Stomach (tissue), 8 donors: ENCODE measurements at regions not wholly inside any gene's neighbourhood (a gene's known extent, or its start where the extent isn't known, plus 50 kb on each side); places are given as distances from the start of the nearest gene placed in this dataset.

Source experiments
- DNase-seq, 2 donors: peaks; one replicate each; pipeline versions ENCODE4 v3.0.0 to v3.0.0-alpha.2; 2013 to 2019
- H3K27ac ChIP-seq, 5 donors: fragments of 200-600 bp in 4 of 5; sonication (generic) in 4 of 5; one replicate each; pipeline ENCODE4 v1.5.1; 2013 to 2019; ENCODE audit warnings: mild to moderate bottlenecking in 1 of 5, moderate library complexity in 1 of 5
- H3K27me3 ChIP-seq, 3 donors: fragments of 200-600 bp; sonication (generic); one replicate each; pipeline ENCODE4 v1.5.1; 2017 to 2019; ENCODE audit warnings: mixed run types in 1 of 3
- H3K36me3 ChIP-seq, 4 donors: fragments of 200-600 bp; sonication (generic); 1 replicate in 3 of 4; 2 replicates in 1 of 4; pipeline ENCODE4 v1.5.1; 2016 to 2019
- H3K4me1 ChIP-seq, 4 donors: fragments of 200-600 bp; sonication (generic); one replicate each; pipeline ENCODE4 v1.5.1; 2016 to 2019
- H3K4me3 ChIP-seq, 4 donors: fragments of 200-600 bp; sonication (generic) in 3 of 4; one replicate each; pipeline ENCODE4 v1.5.1; 2016 to 2019; ENCODE audit warnings: mild to moderate bottlenecking in 1 of 4
- H3K9me3 ChIP-seq, 4 donors: fragments of 200-600 bp; sonication (generic); one replicate each; pipeline ENCODE4 v1.5.1; 2016 to 2019
- EP300 ChIP-seq: sonication (generic); formaldehyde crosslinking; IDR thresholded peaks from one replicate; pipeline ENCODE4 v1.6.1; 2017; ENCODE audit warnings: antibody characterized with exemption
- POLR2A ChIP-seq, 4 donors: fragments of 450-650 bp; IDR thresholded peaks; one replicate each; pipeline ENCODE4 v1.6.1; 2016; ENCODE audit warnings: antibody characterized with exemption in 4 of 4, control low read depth in 2 of 4, mild to moderate bottlenecking in 1 of 4, moderate library complexity in 1 of 4
- POLR2AphosphoS5 ChIP-seq, 3 donors: sonication (generic); formaldehyde crosslinking; IDR thresholded peaks; one replicate each; pipeline ENCODE4 v1.6.1; 2016; ENCODE audit warnings: antibody characterized with exemption in 3 of 3
- WGBS, 5 donors: extraction: QIAGEN DNeasy Blood & Tissue Kit in 3 of 5; methylation state at CpG; one replicate each; pipeline versions ENCODE4 v1.1.5 to v1.1.7; 2013 to 2018; 5-methylcytosine and 5-hydroxymethylcytosine counted together
- intact Hi-C: fragments of 100-400 bp; cut with DNase I; formaldehyde crosslinking; loops from one replicate; pipeline ENCODE4 v1.15.1; 2023; ENCODE audit warnings: low total_unique reads
- TF ChIP-seq, protein P1 (sequence below), 7 experiments: fragments of 450-650 bp in 4 of 7; fragments of 200-600 bp in 3 of 7; sonication (generic) in 3 of 7; IDR thresholded peaks; one replicate each; pipeline ENCODE4 v1.5.1; 2016 to 2019; ENCODE audit warnings: antibody characterized with exemption in 7 of 7, control low read depth in 2 of 7, mild to moderate bottlenecking in 1 of 7
- donor health status: healthy with polysubstance abuse.
- donor health status: Bipolar disorder and iron deficiency.
- donor health status: healthy.

DNA sequence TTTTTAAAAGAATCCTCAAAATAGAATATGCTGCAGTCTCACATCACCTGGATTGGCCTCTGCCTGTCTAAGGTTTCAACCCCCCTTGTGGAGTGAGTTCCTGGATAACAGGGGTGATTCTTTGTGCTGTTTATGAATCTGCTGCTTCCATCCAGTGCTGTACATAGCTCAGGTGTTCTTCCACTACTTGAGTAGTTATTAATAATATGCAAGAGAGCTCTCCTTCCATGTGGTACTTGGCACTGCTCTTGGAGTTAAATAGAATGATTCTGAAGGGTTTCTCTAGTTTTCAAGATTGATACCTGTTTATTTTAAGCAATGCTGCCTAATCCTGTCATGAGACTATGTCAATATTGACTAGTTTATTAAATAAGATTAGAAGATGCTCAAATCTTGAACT is 273.6 kb downstream of the RDH14 start:
- Histone ChIP-seq H3K4me3 (no peak overlapping the region), H3K36me3 (no peaks in the 10 kb centered on the region), H3K9me3 (no peaks in the 10 kb centered on the region), H3K27me3 (no peaks in the 10 kb centered on the region), H3K27ac (no peak overlapping the region), H3K4me1 (no peaks in the 10 kb centered on the region)
- intact Hi-C loops: no loop called here
- no peak for DNase-seq
- TF ChIP-seq POLR2A (IDR thresholded peaks at IDR 0.05): no peak
- TF ChIP-seq EP300: no peak
- TF ChIP-seq POLR2AphosphoS5 (IDR thresholded peaks at IDR 0.05): no peak
- TF ChIP-seq, protein P1, sequence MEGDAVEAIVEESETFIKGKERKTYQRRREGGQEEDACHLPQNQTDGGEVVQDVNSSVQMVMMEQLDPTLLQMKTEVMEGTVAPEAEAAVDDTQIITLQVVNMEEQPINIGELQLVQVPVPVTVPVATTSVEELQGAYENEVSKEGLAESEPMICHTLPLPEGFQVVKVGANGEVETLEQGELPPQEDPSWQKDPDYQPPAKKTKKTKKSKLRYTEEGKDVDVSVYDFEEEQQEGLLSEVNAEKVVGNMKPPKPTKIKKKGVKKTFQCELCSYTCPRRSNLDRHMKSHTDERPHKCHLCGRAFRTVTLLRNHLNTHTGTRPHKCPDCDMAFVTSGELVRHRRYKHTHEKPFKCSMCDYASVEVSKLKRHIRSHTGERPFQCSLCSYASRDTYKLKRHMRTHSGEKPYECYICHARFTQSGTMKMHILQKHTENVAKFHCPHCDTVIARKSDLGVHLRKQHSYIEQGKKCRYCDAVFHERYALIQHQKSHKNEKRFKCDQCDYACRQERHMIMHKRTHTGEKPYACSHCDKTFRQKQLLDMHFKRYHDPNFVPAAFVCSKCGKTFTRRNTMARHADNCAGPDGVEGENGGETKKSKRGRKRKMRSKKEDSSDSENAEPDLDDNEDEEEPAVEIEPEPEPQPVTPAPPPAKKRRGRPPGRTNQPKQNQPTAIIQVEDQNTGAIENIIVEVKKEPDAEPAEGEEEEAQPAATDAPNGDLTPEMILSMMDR (IDR thresholded peaks at IDR 0.05): no peak

DNA sequence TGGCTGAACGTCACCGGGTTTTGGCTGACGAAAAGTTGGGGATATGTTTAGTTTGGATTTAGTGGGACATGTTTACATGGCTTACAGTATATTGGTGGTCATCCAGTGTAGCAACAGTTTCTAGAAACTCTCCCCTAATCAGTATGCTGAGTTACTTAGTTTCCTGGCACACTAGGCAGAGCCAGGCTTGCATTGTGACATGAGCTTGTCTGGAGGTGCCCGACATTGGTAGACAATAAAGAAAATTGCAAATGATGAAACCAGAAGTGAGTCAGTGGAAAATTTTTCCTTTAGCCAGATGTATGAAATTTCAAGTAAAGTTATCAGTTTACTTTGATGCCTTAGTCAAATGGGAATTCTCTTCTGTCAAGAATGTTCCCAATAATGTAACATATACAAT is 276.1 kb downstream of the RDH14 start:
- Histone ChIP-seq H3K9me3 (no peaks in the 10 kb centered on the region), H3K27me3 (no peaks in the 10 kb centered on the region), H3K36me3 (no peaks in the 10 kb centered on the region), H3K4me1 (no peaks in the 10 kb centered on the region), H3K4me3 (no peak overlapping the region), H3K27ac (no peak overlapping the region)
- intact Hi-C loops: no loop called here
- no peak for TF ChIP-seq EP300
- no peak for TF ChIP-seq POLR2A (IDR thresholded peaks at IDR 0.05)
- TF ChIP-seq, protein P1 (IDR thresholded peaks at IDR 0.05): no peak
- no peak for TF ChIP-seq POLR2AphosphoS5 (IDR thresholded peaks at IDR 0.05)
- WGBS, 5 donors: 74 to 86% (median 84%) methylated on average over 4 of the region's 4 CpGs
- no peak for DNase-seq

DNA sequence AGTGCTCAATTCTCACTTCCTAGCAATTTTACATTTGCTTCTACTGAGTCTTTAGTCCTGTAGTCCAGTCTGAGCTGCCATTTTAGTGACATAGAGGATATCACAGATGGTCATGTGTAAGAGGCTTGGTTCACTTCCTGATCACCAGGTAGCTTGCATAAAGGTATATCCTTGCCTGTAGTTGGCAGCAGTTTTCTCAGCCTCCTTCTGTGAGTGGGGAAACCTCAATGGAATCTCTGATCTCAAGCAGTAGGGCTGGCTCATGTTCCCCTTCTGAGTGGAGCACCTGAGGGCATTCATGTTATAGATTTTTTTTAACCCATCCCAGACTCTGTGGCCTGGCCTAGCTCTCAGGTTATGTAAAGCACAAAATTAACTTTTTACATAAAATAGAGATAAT is 278.4 kb downstream of the RDH14 start:
- H3K27ac ChIP-seq: no peak overlapping the region
- no peaks in the 10 kb centered on the region for H3K4me1 ChIP-seq
- no peak overlapping the region for H3K4me3 ChIP-seq
- no peak for DNase-seq
- H3K9me3 ChIP-seq: no peaks in the 10 kb centered on the region
- intact Hi-C loops: no loop called here
- TF ChIP-seq POLR2AphosphoS5 (IDR thresholded peaks at IDR 0.05) (no peak), POLR2A (IDR thresholded peaks at IDR 0.05) (no peak), EP300 (no peak)
- TF ChIP-seq, protein P1 (IDR thresholded peaks at IDR 0.05): no peak
- H3K27me3 ChIP-seq: no peaks in the 10 kb centered on the region
- no peaks in the 10 kb centered on the region for H3K36me3 ChIP-seq

DNA sequence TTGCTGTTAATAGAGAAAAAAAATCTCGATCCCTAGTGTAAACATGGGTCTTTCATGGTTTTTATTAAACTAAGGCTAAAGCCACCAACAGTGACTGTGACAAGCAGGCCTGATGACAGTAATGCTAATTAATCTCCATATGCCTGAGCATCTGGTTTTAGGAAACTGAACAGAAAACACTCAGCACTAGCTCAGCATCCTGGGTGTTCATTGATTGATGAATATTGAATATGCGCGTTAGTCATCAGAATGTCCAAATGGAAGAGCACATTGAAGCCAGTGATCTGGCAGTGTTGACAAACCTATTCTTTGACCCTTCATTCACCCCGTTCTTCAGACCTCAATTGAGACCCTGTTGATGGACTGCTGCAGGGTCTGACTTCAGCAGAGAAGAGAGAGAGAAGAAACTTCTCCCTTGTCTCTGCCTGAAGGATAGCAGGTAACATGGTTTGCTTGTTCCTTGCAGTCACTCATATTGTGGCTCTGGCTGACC is 283.8 kb downstream of the RDH14 start:
- TF ChIP-seq EP300 (no peak), POLR2A (IDR thresholded peaks at IDR 0.05) (no peak)

DNA sequence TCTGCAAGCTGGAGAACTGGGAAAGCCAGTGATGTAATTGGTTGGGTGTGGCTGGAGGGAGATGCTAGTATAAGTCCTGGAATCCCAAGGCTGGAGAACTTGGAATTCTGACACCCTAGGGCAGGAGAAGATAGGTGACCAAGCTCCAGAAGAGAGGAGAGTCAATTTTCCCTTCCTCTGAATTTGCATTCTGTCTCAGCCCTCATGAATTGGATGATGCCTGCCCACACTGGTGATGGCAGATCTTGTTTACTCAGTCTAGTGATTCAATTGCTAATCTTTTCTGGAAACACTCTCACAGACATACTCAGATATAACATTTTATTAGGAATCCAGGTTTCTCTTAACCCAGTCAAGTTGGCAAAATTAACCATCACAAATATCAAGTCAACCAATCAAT is 287.2 kb downstream of the RDH14 start:
- no peak overlapping the region for H3K4me3 ChIP-seq
- H3K27me3 ChIP-seq: no peaks in the 10 kb centered on the region
- H3K9me3 ChIP-seq: no peaks in the 10 kb centered on the region
- no peak for DNase-seq
- H3K36me3 ChIP-seq: no peaks in the 10 kb centered on the region
- intact Hi-C loops: no loop called here
- no peaks in the 10 kb centered on the region for H3K4me1 ChIP-seq
- no peak overlapping the region for H3K27ac ChIP-seq
- TF ChIP-seq EP300: no peak

More for the DNA sequence above, 283.8 kb downstream of the RDH14 start:
- Histone ChIP-seq H3K4me3 (no peak overlapping the region), H3K36me3 (no peaks in the 10 kb centered on the region), H3K27ac (no peak overlapping the region), H3K9me3 (no peaks in the 10 kb centered on the region), H3K4me1 (no peaks in the 10 kb centered on the region), H3K27me3 (no peaks in the 10 kb centered on the region)
- 52 to 83% (median 59%) methylated on average over 4 of the region's 4 CpGs for WGBS, 5 donors
- intact Hi-C loops: no loop called here
- DNase-seq: no peak

DNA sequence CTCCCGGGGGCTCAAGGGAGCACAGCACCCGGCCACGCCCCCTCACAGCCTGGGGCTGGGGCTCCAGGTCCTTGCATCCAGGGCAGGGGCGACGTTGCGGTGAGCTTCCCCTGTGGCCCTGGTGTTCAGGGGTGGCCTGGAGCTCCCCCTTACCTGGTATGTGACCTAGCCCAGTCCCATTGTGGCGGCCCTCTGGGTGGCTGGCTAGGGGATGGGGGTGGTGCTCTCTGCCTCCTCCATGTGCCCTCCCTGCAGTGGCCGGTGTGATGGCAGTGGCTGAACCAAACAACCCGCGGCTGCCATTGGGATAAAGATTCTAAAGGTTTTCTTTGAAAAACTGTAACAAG is 288.3 kb downstream of the RDH14 start:
- TF ChIP-seq POLR2AphosphoS5 (IDR thresholded peaks at IDR 0.05): no peak
- TF ChIP-seq POLR2A (IDR thresholded peaks at IDR 0.05): no peak
- TF ChIP-seq, protein P1 (IDR thresholded peaks at IDR 0.05): no peak
- TF ChIP-seq EP300: no peak
- intact Hi-C loops: no loop called here
- no peaks in the 10 kb centered on the region for H3K4me1 ChIP-seq
- no peaks in the 10 kb centered on the region for H3K9me3 ChIP-seq
- H3K4me3 ChIP-seq: no peak overlapping the region
- H3K27ac ChIP-seq: no peak overlapping the region
- 84 to 97% (median 89%) methylated on average over 3 to 10 of the region's 10 CpGs for WGBS, 5 donors
- no peak for DNase-seq
- no peaks in the 10 kb centered on the region for H3K27me3 ChIP-seq
- no peaks in the 10 kb centered on the region for H3K36me3 ChIP-seq
